Mesendoderm (in vitro differentiated cells): ENCODE measurements at regions not wholly inside any gene's neighbourhood (a gene's known extent, or its start where the extent isn't known, plus 50 kb on each side); places are given as distances from the start of the nearest gene placed in this dataset.

Experiments
- DNase-seq: peaks from one replicate; pipeline ENCODE4 v3.0.0; 2013
- H2AK5ac ChIP-seq: 2 replicates; pipeline ENCODE4 v1.6.1; 2013; ENCODE audit warnings: low read length, inconsistent platforms
- H2BK120ac ChIP-seq: 2 replicates; pipeline ENCODE4 v1.6.1; 2013; ENCODE audit warnings: low read depth, mild to moderate bottlenecking, low read length, moderate library complexity, mixed read lengths
- H2BK15ac ChIP-seq: replicated peaks from 2 replicates; pipeline ENCODE4 v1.6.1; 2013; ENCODE audit warnings: low read depth, mild to moderate bottlenecking, moderate library complexity
- H2BK5ac ChIP-seq: 2 replicates; pipeline ENCODE4 v1.6.1; 2013; ENCODE audit warnings: low read length, inconsistent platforms
- H3K18ac ChIP-seq: 2 replicates; pipeline ENCODE4 v1.6.1; 2013; ENCODE audit warnings: mild to moderate bottlenecking, low read length, mixed read lengths
- H3K23ac ChIP-seq: one replicate; pipeline ENCODE4 v1.6.1; 2013; ENCODE audit warnings: low read length
- H3K27ac ChIP-seq: 2 replicates; pipeline ENCODE4 v1.5.1; 2013; ENCODE audit warnings: low read depth, mild to moderate bottlenecking, inconsistent platforms, low read length, moderate library complexity
- H3K27me3 ChIP-seq: 2 replicates; pipeline ENCODE4 v1.6.1; 2013; ENCODE audit warnings: low read length, control low read depth, mild to moderate bottlenecking, inconsistent platforms; ENCODE audit not compliant: insufficient read depth, poor library complexity
- H3K36me3 ChIP-seq: 2 replicates; pipeline ENCODE4 v1.6.1; 2013; ENCODE audit warnings: low read length, inconsistent platforms; ENCODE audit not compliant: control insufficient read depth, insufficient read depth
- H3K4ac ChIP-seq: one replicate; pipeline ENCODE4 v1.6.1; 2013; ENCODE audit warnings: low read depth, mild to moderate bottlenecking, low read length, moderate library complexity
- H3K4me1 ChIP-seq: 2 replicates; pipeline ENCODE4 v1.6.1; 2013; ENCODE audit warnings: low read depth, low read length, inconsistent platforms; ENCODE audit not compliant: control insufficient read depth
- H3K4me2 ChIP-seq: 2 replicates; pipeline ENCODE4 v1.6.1; 2013; ENCODE audit warnings: low read length
- H3K4me3 ChIP-seq: 2 replicates; pipeline ENCODE4 v1.5.1; 2013; ENCODE audit warnings: mild to moderate bottlenecking, low read length
- H3K56ac ChIP-seq: one replicate; pipeline ENCODE4 v1.6.1; 2013; ENCODE audit warnings: low read length
- H3K79me1 ChIP-seq: 2 replicates; pipeline ENCODE4 v1.6.1; 2013; ENCODE audit warnings: low read length, inconsistent platforms
- H3K79me2 ChIP-seq: 2 replicates; pipeline ENCODE4 v1.6.1; 2013; ENCODE audit warnings: mild to moderate bottlenecking, low read length; ENCODE audit not compliant: control insufficient read depth, insufficient read depth
- H3K9ac ChIP-seq: 2 replicates; pipeline ENCODE4 v1.6.1; 2013; ENCODE audit warnings: low read length, inconsistent platforms
- H4K5ac ChIP-seq: one replicate; pipeline ENCODE4 v1.6.1; 2013; ENCODE audit warnings: low read length
- H4K8ac ChIP-seq: one replicate; pipeline ENCODE4 v1.6.1; 2013; ENCODE audit warnings: low read depth, mild to moderate bottlenecking, control low read depth, low read length, moderate library complexity
- WGBS: extraction: QIAGEN DNeasy Blood & Tissue Kit; methylation state at CpG from one replicate; pipeline ENCODE4 v1.1.7; 2013; ENCODE audit warnings: low lambda C conversion rate, missing lambda C conversion rate; ENCODE audit not compliant: insufficient coverage; ENCODE audit errors: extremely low coverage; 5-methylcytosine and 5-hydroxymethylcytosine counted together

DNA sequence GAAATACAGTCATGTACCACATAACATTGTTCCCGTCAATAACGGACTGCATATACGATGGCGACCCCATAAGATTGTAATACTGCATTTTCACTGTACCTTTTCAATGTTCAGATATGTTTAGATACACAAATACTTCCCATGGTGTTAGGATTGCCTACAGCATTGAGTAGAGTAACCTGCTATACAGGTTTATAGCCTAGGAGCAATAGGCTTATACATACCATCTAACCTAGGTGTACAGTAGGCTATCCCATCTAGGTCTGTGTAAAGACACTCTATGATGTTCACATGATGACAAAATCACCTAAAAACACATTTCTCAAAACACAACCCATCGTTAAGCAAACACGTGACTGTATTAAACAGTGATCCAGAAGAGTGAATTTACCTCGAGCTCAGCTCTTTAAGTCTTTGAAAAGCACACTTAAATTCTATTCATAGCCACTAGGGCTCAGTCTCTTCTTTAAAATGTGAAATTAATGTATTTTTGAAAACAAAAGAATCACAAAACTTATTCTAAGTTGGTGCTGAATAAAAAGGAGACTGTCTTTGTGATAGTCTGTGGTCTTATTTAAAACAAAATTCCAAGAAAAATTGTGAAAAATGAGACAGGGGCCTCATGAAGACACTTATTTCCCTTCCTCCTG lies 239.1 kb upstream of the ARID2 start:
- Histone ChIP-seq H2BK120ac (no peak overlapping the region), H3K27ac (no peak overlapping the region), H3K27me3 (no peaks in the 10 kb centered on the region), H2BK15ac (no peak overlapping the region), H3K23ac (no peak overlapping the region), H2AK5ac (no peak overlapping the region), H3K9ac (no peak overlapping the region), H3K18ac (no peak overlapping the region), H3K4me2 (no peak overlapping the region), H3K36me3 (no peaks in the 10 kb centered on the region), H3K4me3 (no peak overlapping the region), H4K8ac (no peak overlapping the region), H4K5ac (no peak overlapping the region), H2BK5ac (no peak overlapping the region), H3K79me2 (no peaks in the 10 kb centered on the region), H3K4ac (no peak overlapping the region), H3K79me1 (no peaks in the 10 kb centered on the region), H3K56ac (no peak overlapping the region), H3K4me1 (no peaks in the 10 kb centered on the region)
- WGBS, result no CpG with 5 or more reads among the region's 7 CpGs
- DNase-seq, result no peak

DNA sequence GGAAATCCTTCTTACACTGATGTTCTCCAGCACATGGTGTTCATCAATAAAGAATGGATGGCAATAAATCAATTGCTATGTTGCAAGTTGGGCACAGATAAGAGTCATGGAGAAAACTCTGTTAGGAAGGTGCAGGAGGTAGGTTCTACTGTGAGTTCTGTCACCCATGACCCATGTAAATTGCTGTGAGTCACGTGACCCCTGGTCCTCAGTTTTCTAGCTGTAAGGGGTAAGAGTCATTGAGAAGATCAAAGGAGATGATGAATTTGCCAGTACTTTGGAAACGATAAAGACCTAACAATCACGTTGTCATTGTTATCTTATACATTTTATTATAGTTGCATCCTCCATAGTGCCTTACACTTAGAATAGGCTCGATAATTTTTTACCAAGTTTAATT lies 235.2 kb upstream of the ARID2 start:
- no peak overlapping the region for H2BK5ac ChIP-seq
- H4K5ac ChIP-seq, result no peak overlapping the region
- H3K56ac ChIP-seq, result no peak overlapping the region
- no peak overlapping the region for H3K4me3 ChIP-seq
- no peak overlapping the region for H3K4me2 ChIP-seq
- no peaks in the 10 kb centered on the region for H3K27me3 ChIP-seq
- H3K23ac ChIP-seq, result no peak overlapping the region
- H3K79me1 ChIP-seq, result no peaks in the 10 kb centered on the region
- H3K4me1 ChIP-seq, result no peaks in the 10 kb centered on the region
- H2AK5ac ChIP-seq, result no peak overlapping the region
- H3K18ac ChIP-seq, result no peak overlapping the region
- no peak overlapping the region for H3K9ac ChIP-seq
- no peaks in the 10 kb centered on the region for H3K36me3 ChIP-seq
- H4K8ac ChIP-seq, result no peak overlapping the region
- H2BK120ac ChIP-seq, result no peak overlapping the region
- no CpG with 5 or more reads among the region's 4 CpGs for WGBS
- DNase-seq, result no peak
- H3K27ac ChIP-seq, result no peak overlapping the region
- H3K4ac ChIP-seq, result no peak overlapping the region
- H2BK15ac ChIP-seq, result no peak overlapping the region
- no peaks in the 10 kb centered on the region for H3K79me2 ChIP-seq

DNA sequence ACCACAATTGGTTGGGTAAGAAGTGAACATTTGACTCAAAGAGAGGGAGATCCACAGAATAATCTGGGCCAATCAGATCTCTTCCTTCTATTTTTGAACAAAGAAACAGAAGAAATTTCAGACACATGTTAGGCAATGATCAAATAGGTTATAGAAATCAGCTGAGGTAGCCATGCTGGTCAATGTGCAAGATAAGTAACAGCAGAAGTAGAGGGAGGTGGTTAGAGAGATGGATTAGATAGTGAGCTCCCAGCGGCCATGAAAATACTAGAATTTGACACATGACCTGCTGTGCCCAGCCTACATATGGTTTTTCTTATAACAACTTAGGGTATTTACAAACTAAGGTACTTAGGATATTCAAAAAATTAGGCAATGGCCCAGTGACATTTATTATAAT lies 230.9 kb upstream of the ARID2 start:
- no peak overlapping the region for H3K4me3 ChIP-seq
- no peak overlapping the region for H4K8ac ChIP-seq
- H4K5ac ChIP-seq, result no peak overlapping the region
- no peak overlapping the region for H2BK15ac ChIP-seq
- no peaks in the 10 kb centered on the region for H3K79me1 ChIP-seq
- H3K79me2 ChIP-seq, result no peaks in the 10 kb centered on the region
- H3K27ac ChIP-seq, result no peak overlapping the region
- no peak overlapping the region for H3K18ac ChIP-seq
- no peaks in the 10 kb centered on the region for H3K36me3 ChIP-seq
- no peak overlapping the region for H3K4me2 ChIP-seq
- no peak overlapping the region for H2BK120ac ChIP-seq
- no peaks in the 10 kb centered on the region for H3K4me1 ChIP-seq
- no peak overlapping the region for H2AK5ac ChIP-seq
- H3K56ac ChIP-seq, result no peak overlapping the region
- H3K9ac ChIP-seq, result no peak overlapping the region
- H3K27me3 ChIP-seq, result no peaks in the 10 kb centered on the region
- no peak for DNase-seq
- no CpG with 5 or more reads among the region's 1 CpG for WGBS
- no peak overlapping the region for H3K23ac ChIP-seq
- no peak overlapping the region for H2BK5ac ChIP-seq
- no peak overlapping the region for H3K4ac ChIP-seq

DNA sequence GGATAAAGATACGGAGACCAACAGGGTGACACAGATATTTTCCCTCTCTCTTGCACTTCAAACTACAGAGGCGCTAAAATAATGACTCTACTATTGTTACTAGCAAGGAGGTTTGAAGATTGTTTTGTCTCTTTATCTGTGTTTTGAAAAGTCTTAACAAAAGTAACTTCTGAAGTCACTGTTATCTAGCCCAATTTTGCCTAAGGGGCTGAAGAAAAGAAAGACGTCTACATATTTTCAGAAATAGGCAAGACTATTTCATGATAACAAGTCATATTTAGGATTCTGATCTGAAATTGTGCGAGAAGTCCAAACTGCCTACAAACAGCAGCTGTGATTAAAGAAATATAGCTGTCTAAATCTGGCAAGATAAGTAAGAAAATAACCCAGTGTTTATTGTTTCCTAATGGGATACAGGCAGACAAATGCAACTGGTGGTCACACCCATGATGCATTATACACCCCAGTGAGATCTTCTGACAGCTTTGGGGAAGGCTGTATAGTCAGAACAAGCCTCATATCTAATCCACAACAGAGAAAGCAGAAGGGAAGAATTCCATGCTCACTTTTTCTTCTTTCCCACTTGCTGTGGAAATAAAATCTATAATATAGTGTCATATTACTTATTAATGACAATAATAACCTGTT lies 226.9 kb upstream of the ARID2 start:
- H3K4me2 ChIP-seq, result no peak overlapping the region
- H2BK5ac ChIP-seq, result no peak overlapping the region
- H3K4me1 ChIP-seq, result no peaks in the 10 kb centered on the region
- H4K5ac ChIP-seq, result no peak overlapping the region
- no peak overlapping the region for H3K23ac ChIP-seq
- no peak overlapping the region for H4K8ac ChIP-seq
- no peak overlapping the region for H3K9ac ChIP-seq
- no peaks in the 10 kb centered on the region for H3K27me3 ChIP-seq
- H3K18ac ChIP-seq, result no peak overlapping the region
- no peak overlapping the region for H2BK120ac ChIP-seq
- no CpG with 5 or more reads among the region's 4 CpGs for whole genome bisulfite sequencing
- no peaks in the 10 kb centered on the region for H3K79me1 ChIP-seq
- H2AK5ac ChIP-seq, result no peak overlapping the region
- H3K27ac ChIP-seq, result no peak overlapping the region
- H3K56ac ChIP-seq, result no peak overlapping the region
- no peak overlapping the region for H3K4me3 ChIP-seq
- H3K4ac ChIP-seq, result no peak overlapping the region
- H3K36me3 ChIP-seq, result no peaks in the 10 kb centered on the region
- no peak for DNase-seq
- H3K79me2 ChIP-seq, result no peaks in the 10 kb centered on the region
- H2BK15ac ChIP-seq, result no peak overlapping the region

DNA sequence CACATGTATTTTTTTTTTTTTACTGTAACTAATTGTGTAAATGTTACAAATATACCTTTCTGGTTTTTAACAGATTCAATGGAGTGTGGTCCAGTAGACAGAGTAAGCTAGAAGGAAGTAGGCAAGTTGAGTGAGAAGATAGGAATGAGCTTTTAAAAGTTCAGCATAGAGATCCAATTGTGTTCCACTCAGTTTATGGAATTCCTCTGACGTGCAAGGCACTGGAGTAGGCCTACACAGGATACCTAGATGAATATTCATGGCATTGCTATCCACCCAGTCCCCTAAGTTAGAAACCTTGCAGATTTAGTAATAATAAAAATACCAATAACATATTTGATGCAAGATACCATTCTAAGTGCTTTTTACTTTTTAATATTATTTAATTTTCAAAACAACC lies 225.6 kb upstream of the ARID2 start:
- H3K23ac ChIP-seq, result no peak overlapping the region
- H2BK5ac ChIP-seq, result no peak overlapping the region
- H3K56ac ChIP-seq, result no peak overlapping the region
- H3K79me1 ChIP-seq, result no peaks in the 10 kb centered on the region
- H3K4me2 ChIP-seq, result no peak overlapping the region
- H4K8ac ChIP-seq, result no peak overlapping the region
- no peaks in the 10 kb centered on the region for H3K27me3 ChIP-seq
- no peak overlapping the region for H3K27ac ChIP-seq
- H2AK5ac ChIP-seq, result no peak overlapping the region
- no peaks in the 10 kb centered on the region for H3K79me2 ChIP-seq
- H3K4me1 ChIP-seq, result no peaks in the 10 kb centered on the region
- H2BK15ac ChIP-seq, result no peak overlapping the region
- no peaks in the 10 kb centered on the region for H3K36me3 ChIP-seq
- H3K18ac ChIP-seq, result no peak overlapping the region
- DNase-seq, result no peak
- no peak overlapping the region for H3K4ac ChIP-seq
- H4K5ac ChIP-seq, result no peak overlapping the region
- H3K9ac ChIP-seq, result no peak overlapping the region
- no peak overlapping the region for H2BK120ac ChIP-seq
- WGBS, result no CpG with 5 or more reads among the region's 1 CpG
- H3K4me3 ChIP-seq, result no peak overlapping the region
